ENCODE measurements at regions not wholly inside any gene's neighbourhood (a gene's known extent, or its start where the extent isn't known, plus 50 kb on each side); places are given as distances from the start of the nearest gene placed in this dataset.

DNA sequence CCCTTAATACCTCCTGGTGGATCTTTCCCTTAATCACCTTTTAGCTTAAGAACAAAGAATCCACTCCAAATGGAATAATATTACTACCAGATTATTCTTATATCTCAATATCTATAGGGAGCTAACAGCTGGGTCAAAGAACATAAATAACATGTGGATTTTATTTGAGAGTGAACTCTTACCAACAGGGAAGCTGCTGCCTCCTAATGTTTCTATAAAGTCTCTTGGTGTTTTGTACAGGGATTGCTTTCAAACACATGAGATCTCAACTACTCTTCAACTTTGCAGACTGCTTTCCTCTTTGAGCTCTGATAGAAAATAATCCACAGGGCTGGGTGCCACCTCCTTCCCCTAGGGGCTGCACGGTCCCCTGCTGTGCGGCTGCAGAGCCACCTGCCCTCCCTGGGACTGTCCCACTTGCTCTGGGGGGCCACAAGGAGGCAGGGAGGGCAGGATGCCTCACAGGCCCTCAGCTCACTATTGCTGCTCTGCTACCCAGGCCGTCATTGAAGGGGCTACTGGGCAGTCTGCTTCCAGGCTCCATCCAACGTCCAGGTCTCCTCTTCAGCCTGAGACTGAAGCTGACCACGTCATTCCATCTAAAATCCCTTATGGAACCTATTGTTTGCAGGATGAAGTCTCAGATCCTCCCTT, 191.2 kb downstream of the CXCL12 start:
- H3K9me2 ChIP-seq = no peaks in the 10 kb centered on the region
- no peaks in the 10 kb centered on the region for H4K20me1 ChIP-seq (ENCODE audit: insufficient read depth)
- 31% methylated on average over 4 of the region's 5 CpGs for WGBS (ENCODE audit: low lambda C conversion rate)
- no peaks in the 10 kb centered on the region for H3K79me2 ChIP-seq (ENCODE audit: insufficient read depth)
- H3K36me3 ChIP-seq (replicated peaks in 1 of 2; ENCODE audit: control insufficient read depth in 1 of 2, insufficient read depth in 2 of 2, low read length in 1 of 2) = no peaks in the 10 kb centered on the region
- H3K9ac ChIP-seq = no peak overlapping the region
- no peak overlapping the region for H2AFZ ChIP-seq (ENCODE audit: low read depth)
- peaks cover 0 to 13% of the 10 kb centered on the region in 2 experiments; a peak in 1 of 4 replicates for H3K4me1 ChIP-seq (ENCODE audit: control insufficient read depth in 1 of 2, insufficient read depth in 2 of 2, low read depth in 1 of 2, low read length in 1 of 2)
- H3K4me3 ChIP-seq (ENCODE audit: low read depth in 2 of 2, low read length in 1 of 2) = no peak overlapping the region
- ChIA-PET CTCF (no interaction called here), POLR2A (no interaction called here)
- peaks cover 5% of the 10 kb centered on the region for H3F3A ChIP-seq (replicated peaks; ENCODE audit: insufficient read depth)
- DNase-seq = no peak
- no peaks in the 10 kb centered on the region for H3K27me3 ChIP-seq (ENCODE audit: insufficient read depth)
- H3K4me2 ChIP-seq = no peak overlapping the region
- no peak for TF ChIP-seq YY1 (IDR thresholded peaks at IDR 0.05; ENCODE audit: low read depth)
- no peak for TF ChIP-seq FOXM1 (IDR thresholded peaks at IDR 0.05; ENCODE audit: low read depth)
- TF ChIP-seq NRF1 (IDR thresholded peaks at IDR 0.05; ENCODE audit: low read depth, low read length) = no peak
- TF ChIP-seq TEAD4 (IDR thresholded peaks at IDR 0.05; ENCODE audit: borderline replicate concordance, insufficient read depth) = no peak
- no peak for TF ChIP-seq POLR2AphosphoS5 (IDR thresholded peaks at IDR 0.05; ENCODE audit: low read depth, low read length)
- TF ChIP-seq, protein P1, sequence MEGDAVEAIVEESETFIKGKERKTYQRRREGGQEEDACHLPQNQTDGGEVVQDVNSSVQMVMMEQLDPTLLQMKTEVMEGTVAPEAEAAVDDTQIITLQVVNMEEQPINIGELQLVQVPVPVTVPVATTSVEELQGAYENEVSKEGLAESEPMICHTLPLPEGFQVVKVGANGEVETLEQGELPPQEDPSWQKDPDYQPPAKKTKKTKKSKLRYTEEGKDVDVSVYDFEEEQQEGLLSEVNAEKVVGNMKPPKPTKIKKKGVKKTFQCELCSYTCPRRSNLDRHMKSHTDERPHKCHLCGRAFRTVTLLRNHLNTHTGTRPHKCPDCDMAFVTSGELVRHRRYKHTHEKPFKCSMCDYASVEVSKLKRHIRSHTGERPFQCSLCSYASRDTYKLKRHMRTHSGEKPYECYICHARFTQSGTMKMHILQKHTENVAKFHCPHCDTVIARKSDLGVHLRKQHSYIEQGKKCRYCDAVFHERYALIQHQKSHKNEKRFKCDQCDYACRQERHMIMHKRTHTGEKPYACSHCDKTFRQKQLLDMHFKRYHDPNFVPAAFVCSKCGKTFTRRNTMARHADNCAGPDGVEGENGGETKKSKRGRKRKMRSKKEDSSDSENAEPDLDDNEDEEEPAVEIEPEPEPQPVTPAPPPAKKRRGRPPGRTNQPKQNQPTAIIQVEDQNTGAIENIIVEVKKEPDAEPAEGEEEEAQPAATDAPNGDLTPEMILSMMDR (IDR thresholded peaks at IDR 0.05) = no peak
- TF ChIP-seq, protein P2, sequence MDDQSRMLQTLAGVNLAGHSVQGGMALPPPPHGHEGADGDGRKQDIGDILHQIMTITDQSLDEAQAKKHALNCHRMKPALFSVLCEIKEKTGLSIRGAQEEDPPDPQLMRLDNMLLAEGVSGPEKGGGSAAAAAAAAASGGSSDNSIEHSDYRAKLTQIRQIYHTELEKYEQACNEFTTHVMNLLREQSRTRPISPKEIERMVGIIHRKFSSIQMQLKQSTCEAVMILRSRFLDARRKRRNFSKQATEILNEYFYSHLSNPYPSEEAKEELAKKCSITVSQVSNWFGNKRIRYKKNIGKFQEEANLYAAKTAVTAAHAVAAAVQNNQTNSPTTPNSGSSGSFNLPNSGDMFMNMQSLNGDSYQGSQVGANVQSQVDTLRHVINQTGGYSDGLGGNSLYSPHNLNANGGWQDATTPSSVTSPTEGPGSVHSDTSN (IDR thresholded peaks at IDR 0.05) = no peak
- no peak for TF ChIP-seq JUND (IDR thresholded peaks at IDR 0.05)
- TF ChIP-seq SMC3 (IDR thresholded peaks at IDR 0.05; ENCODE audit: low read depth, low read length) = no peak
- no peak for TF ChIP-seq RAD21 (IDR thresholded peaks at IDR 0.05; ENCODE audit: low read length)
- H3K9me3 ChIP-seq = peaks cover 5% of the 10 kb centered on the region; the same call in 1 of the 2 replicates
- no peak overlapping the region for H3K27ac ChIP-seq (ENCODE audit: low read depth in 2 of 2, low read length in 1 of 2)

DNA sequence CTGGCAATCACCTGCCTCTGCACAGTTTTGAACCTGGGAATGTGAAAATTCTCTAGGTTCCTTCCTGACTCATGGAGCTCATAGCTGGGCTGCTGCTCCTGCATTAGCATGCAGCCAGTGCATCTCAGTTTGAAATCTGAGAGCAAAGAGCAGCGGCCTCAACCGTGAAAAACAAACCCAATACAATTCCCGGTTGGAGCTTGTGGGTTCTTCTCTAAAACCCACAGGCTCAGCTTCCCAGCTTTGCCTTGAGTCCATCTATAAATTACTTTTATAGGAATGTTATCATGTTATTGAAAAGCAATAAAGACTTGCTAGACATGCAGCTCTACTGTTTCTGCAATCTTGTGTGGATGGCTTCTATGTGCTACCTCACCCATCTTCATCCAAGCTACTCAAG, 191.7 kb downstream of the CXCL12 start:
- Histone ChIP-seq H3K27me3 (ENCODE audit: insufficient read depth) (no peaks in the 10 kb centered on the region), H3K9ac (no peak overlapping the region), H3K4me3 (ENCODE audit: low read depth in 2 of 2, low read length in 1 of 2) (no peak overlapping the region), H3K27ac (ENCODE audit: low read depth in 2 of 2, low read length in 1 of 2) (no peak overlapping the region), H3K9me2 (no peaks in the 10 kb centered on the region), H3K4me1 (ENCODE audit: control insufficient read depth in 1 of 2, insufficient read depth in 2 of 2, low read depth in 1 of 2, low read length in 1 of 2) (peaks cover 0 to 13% of the 10 kb centered on the region in 2 experiments; a peak in 1 of 4 replicates), H3F3A (replicated peaks; ENCODE audit: insufficient read depth) (peaks cover 5% of the 10 kb centered on the region), H3K79me2 (ENCODE audit: insufficient read depth) (no peaks in the 10 kb centered on the region), H3K36me3 (replicated peaks in 1 of 2; ENCODE audit: control insufficient read depth in 1 of 2, insufficient read depth in 2 of 2, low read length in 1 of 2) (no peaks in the 10 kb centered on the region), H4K20me1 (ENCODE audit: insufficient read depth) (no peaks in the 10 kb centered on the region), H2AFZ (ENCODE audit: low read depth) (no peak overlapping the region), H3K9me3 (peaks cover 5% of the 10 kb centered on the region; the same call in 1 of the 2 replicates), H3K4me2 (no peak overlapping the region)
- 50% methylated on average over 3 of the region's 3 CpGs for WGBS (ENCODE audit: low lambda C conversion rate)
- no peak for DNase-seq
- POLR2A ChIA-PET = no interaction called here
- CTCF ChIA-PET = no interaction called here
- TF ChIP-seq POLR2AphosphoS5 (IDR thresholded peaks at IDR 0.05; ENCODE audit: low read depth, low read length) (no peak), SIN3A (IDR thresholded peaks at IDR 0.05; ENCODE audit: borderline replicate concordance, low read depth, low read length) (no peak), FOXJ3 (CRISPR knock-in tag; IDR thresholded peaks at IDR 0.05) (no peak), RXRA (IDR thresholded peaks at IDR 0.05; ENCODE audit: borderline replicate concordance, low read depth) (no peak), GABPA (IDR thresholded peaks at IDR 0.05; ENCODE audit: low read depth) (no peak), TEAD4 (IDR thresholded peaks at IDR 0.05; ENCODE audit: borderline replicate concordance, insufficient read depth) (no peak), MXI1 (IDR thresholded peaks at IDR 0.05; ENCODE audit: low read depth, low read length) (no peak), YY1 (IDR thresholded peaks at IDR 0.05; ENCODE audit: low read depth) (no peak), CHD2 (IDR thresholded peaks at IDR 0.05; ENCODE audit: low read length, partially characterized antibody) (no peak), RCOR1 (IDR thresholded peaks at IDR 0.05; ENCODE audit: low read length) (no peak), RAD21 (IDR thresholded peaks at IDR 0.05; ENCODE audit: low read length) (no peak), NFIC (IDR thresholded peaks at IDR 0.05; ENCODE audit: borderline replicate concordance) (no peak)
- TF ChIP-seq, protein P3, sequence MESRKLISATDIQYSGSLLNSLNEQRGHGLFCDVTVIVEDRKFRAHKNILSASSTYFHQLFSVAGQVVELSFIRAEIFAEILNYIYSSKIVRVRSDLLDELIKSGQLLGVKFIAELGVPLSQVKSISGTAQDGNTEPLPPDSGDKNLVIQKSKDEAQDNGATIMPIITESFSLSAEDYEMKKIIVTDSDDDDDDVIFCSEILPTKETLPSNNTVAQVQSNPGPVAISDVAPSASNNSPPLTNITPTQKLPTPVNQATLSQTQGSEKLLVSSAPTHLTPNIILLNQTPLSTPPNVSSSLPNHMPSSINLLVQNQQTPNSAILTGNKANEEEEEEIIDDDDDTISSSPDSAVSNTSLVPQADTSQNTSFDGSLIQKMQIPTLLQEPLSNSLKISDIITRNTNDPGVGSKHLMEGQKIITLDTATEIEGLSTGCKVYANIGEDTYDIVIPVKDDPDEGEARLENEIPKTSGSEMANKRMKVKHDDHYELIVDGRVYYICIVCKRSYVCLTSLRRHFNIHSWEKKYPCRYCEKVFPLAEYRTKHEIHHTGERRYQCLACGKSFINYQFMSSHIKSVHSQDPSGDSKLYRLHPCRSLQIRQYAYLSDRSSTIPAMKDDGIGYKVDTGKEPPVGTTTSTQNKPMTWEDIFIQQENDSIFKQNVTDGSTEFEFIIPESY (IDR thresholded peaks at IDR 0.05; ENCODE audit: borderline replicate concordance, low read depth) = no peak
- TF ChIP-seq, protein P1 (IDR thresholded peaks at IDR 0.05) = no peak
- TF ChIP-seq, protein P4, sequence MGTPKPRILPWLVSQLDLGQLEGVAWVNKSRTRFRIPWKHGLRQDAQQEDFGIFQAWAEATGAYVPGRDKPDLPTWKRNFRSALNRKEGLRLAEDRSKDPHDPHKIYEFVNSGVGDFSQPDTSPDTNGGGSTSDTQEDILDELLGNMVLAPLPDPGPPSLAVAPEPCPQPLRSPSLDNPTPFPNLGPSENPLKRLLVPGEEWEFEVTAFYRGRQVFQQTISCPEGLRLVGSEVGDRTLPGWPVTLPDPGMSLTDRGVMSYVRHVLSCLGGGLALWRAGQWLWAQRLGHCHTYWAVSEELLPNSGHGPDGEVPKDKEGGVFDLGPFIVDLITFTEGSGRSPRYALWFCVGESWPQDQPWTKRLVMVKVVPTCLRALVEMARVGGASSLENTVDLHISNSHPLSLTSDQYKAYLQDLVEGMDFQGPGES (IDR thresholded peaks at IDR 0.05; ENCODE audit: low read depth, low read length) = no peak
